Loucy (cell line): ENCODE measurements at regions not wholly inside any gene's neighbourhood (a gene's known extent, or its start where the extent isn't known, plus 50 kb on each side); places are given as distances from the start of the nearest gene placed in this dataset.

ENCODE experiments used
- H2AFZ ChIP-seq: fragments of 200-600 bp; sonication (generic); 2 replicates; pipeline ENCODE4 v1.6.0; 2016; ENCODE audit warnings: antibody characterized with exemption, mild to moderate bottlenecking, low read length, moderate library complexity
- H3F3A ChIP-seq: fragments of 200-600 bp; 2 replicates; pipeline ENCODE4 v1.6.0; 2016; ENCODE audit warnings: antibody characterized with exemption, low read depth, mild to moderate bottlenecking
- H3K27me3 ChIP-seq: fragments of 200-600 bp; sonication (generic); 2 replicates; pipeline ENCODE4 v1.6.1; 2014; ENCODE audit warnings: low read length, mild to moderate bottlenecking; ENCODE audit not compliant: insufficient read depth, poor library complexity, severe bottlenecking
- H3K36me3 ChIP-seq: fragments of 200-600 bp; sonication (generic); 2 replicates; pipeline ENCODE4 v1.6.1; 2016; ENCODE audit warnings: low read length; ENCODE audit not compliant: insufficient read depth
- H3K4me1 ChIP-seq: fragments of 200-600 bp; sonication (generic); 2 replicates; pipeline ENCODE4 v1.5.1; 2014; ENCODE audit warnings: low read length, mild to moderate bottlenecking; ENCODE audit not compliant: insufficient read depth, poor library complexity, severe bottlenecking
- H3K4me2 ChIP-seq: fragments of 200-600 bp; sonication (generic); 2 replicates; pipeline ENCODE4 v1.6.0; 2014; ENCODE audit warnings: antibody characterized with exemption, low read length, low read depth, mild to moderate bottlenecking; ENCODE audit not compliant: poor library complexity, severe bottlenecking
- H3K4me3 ChIP-seq: fragments of 200-600 bp; sonication (generic); 2 replicates; pipeline ENCODE4 v1.5.1; 2014; ENCODE audit warnings: low read length, mild to moderate bottlenecking, mixed read lengths; ENCODE audit not compliant: poor library complexity, severe bottlenecking
- H3K79me2 ChIP-seq: fragments of 200-600 bp; sonication (generic); 2 replicates; pipeline ENCODE4 v1.6.1; 2014; ENCODE audit warnings: low read length; ENCODE audit not compliant: insufficient read depth
- H3K9ac ChIP-seq: fragments of 200-600 bp; sonication (generic); 2 replicates; pipeline ENCODE4 v1.6.0; 2014; ENCODE audit warnings: mild to moderate bottlenecking, low read depth, low read length, moderate library complexity; ENCODE audit not compliant: poor library complexity, severe bottlenecking
- H3K9me2 ChIP-seq: fragments of 200-600 bp; sonication (generic); replicated peaks from 2 replicates; pipeline ENCODE4 v1.6.1; 2016; ENCODE audit warnings: low read depth, low read length, mixed read lengths
- H3K9me3 ChIP-seq: fragments of 200-600 bp; sonication (generic); 2 replicates; pipeline ENCODE4 v1.6.1; 2014; ENCODE audit warnings: mild to moderate bottlenecking, antibody characterized with exemption, low read length, low read depth; ENCODE audit not compliant: insufficient read depth
- H4K20me1 ChIP-seq: fragments of 200-600 bp; sonication (generic); 2 replicates; pipeline ENCODE4 v1.6.0; 2014; ENCODE audit warnings: antibody characterized with exemption, low read length, mild to moderate bottlenecking; ENCODE audit not compliant: insufficient read depth, poor library complexity, severe bottlenecking
- CTCF ChIP-seq: fragments of 200-600 bp; sonication (generic); conservative IDR thresholded peaks from 2 replicates; pipeline ENCODE4 v1.5.1; 2014; ENCODE audit warnings: mild to moderate bottlenecking, antibody characterized with exemption, low read length
- EZH2phosphoT487 ChIP-seq: fragments of 200-600 bp; IDR thresholded peaks from 2 replicates; pipeline ENCODE4 v1.6.1; 2018; ENCODE audit warnings: antibody characterized with exemption, mild to moderate bottlenecking, moderate library complexity, borderline replicate concordance

- no peak overlapping the region for H3K4me3 ChIP-seq
- no peaks in the 10 kb centered on the region for H3K27me3 ChIP-seq
- H3K4me1 ChIP-seq = no peaks in the 10 kb centered on the region
- H3K9me2 ChIP-seq = no peaks in the 10 kb centered on the region
- TF ChIP-seq EZH2phosphoT487 (no peak), CTCF (no peak)
- H3K4me2 ChIP-seq = no peak overlapping the region
- H3K36me3 ChIP-seq = no peaks in the 10 kb centered on the region
- peaks cover 5% of the 10 kb centered on the region; the same call in 1 of the 2 replicates for H3K9me3 ChIP-seq
- no peak overlapping the region for H3K9ac ChIP-seq
- H4K20me1 ChIP-seq = no peaks in the 10 kb centered on the region
- H3F3A ChIP-seq = no peaks in the 10 kb centered on the region
- H2AFZ ChIP-seq = no peak overlapping the region
- no peaks in the 10 kb centered on the region for H3K79me2 ChIP-seq
These were observed 407.9 kb downstream of the TMA16 start for GRCh38 chr4:163902417-163902816.

- no peak for TF ChIP-seq EZH2phosphoT487
- no peak for TF ChIP-seq CTCF
- no peak overlapping the region for H3K4me2 ChIP-seq
- H3K79me2 ChIP-seq = no peaks in the 10 kb centered on the region
- H4K20me1 ChIP-seq = no peaks in the 10 kb centered on the region
- no peaks in the 10 kb centered on the region for H3K9me2 ChIP-seq
- H3K9me3 ChIP-seq = no peaks in the 10 kb centered on the region
- peaks cover 6% of the 10 kb centered on the region for H3K4me1 ChIP-seq
- no peaks in the 10 kb centered on the region for H3F3A ChIP-seq
- H3K9ac ChIP-seq = no peak overlapping the region
- H3K4me3 ChIP-seq = no peak overlapping the region
- no peaks in the 10 kb centered on the region for H3K27me3 ChIP-seq
- H3K36me3 ChIP-seq = no peaks in the 10 kb centered on the region
- H2AFZ ChIP-seq = no peak overlapping the region
These were observed 417.4 kb downstream of the TMA16 start for GRCh38 chr4:163911891-163912290.

GRCh38 chr4:163913571-163913970 lies 419.1 kb downstream of the TMA16 start:
- Histone ChIP-seq H3K9ac (no peak overlapping the region), H3F3A (no peaks in the 10 kb centered on the region), H3K4me3 (no peak overlapping the region), H3K9me3 (no peaks in the 10 kb centered on the region), H2AFZ (peak overlapping the region; percentile 46; the same call in 1 of the 2 replicates), H3K27me3 (no peaks in the 10 kb centered on the region), H3K4me1 (peaks cover 6% of the 10 kb centered on the region), H4K20me1 (no peaks in the 10 kb centered on the region), H3K36me3 (no peaks in the 10 kb centered on the region), H3K9me2 (no peaks in the 10 kb centered on the region), H3K4me2 (no peak overlapping the region), H3K79me2 (no peaks in the 10 kb centered on the region)
- TF ChIP-seq CTCF (no peak), EZH2phosphoT487 (no peak)
